Endothelial cell (in vitro differentiated cells): ENCODE measurements at regions not wholly inside any gene's neighbourhood (a gene's known extent, or its start where the extent isn't known, plus 50 kb on each side); places are given as distances from the start of the nearest gene placed in this dataset.

Experiments used
- DNase-seq: peaks from one replicate; pipeline ENCODE4 v3.0.0; 2021; ENCODE audit warnings: low spot score
- H3K27ac Mint-ChIP-seq: one replicate; pipeline ENCODE4 v1.8.0; 2021; ENCODE audit warnings: mixed read lengths, inconsistent platforms; ENCODE audit not compliant: unreplicated experiment
- H3K27me3 Mint-ChIP-seq: one replicate; pipeline ENCODE4 v1.8.0; 2021; ENCODE audit warnings: mild to moderate bottlenecking, moderate library complexity, mixed read lengths, inconsistent platforms; ENCODE audit not compliant: unreplicated experiment
- H3K36me3 Mint-ChIP-seq: one replicate; pipeline ENCODE4 v1.8.0; 2021; ENCODE audit warnings: mild to moderate bottlenecking, low read depth, mixed read lengths, inconsistent platforms; ENCODE audit not compliant: unreplicated experiment
- H3K4me1 Mint-ChIP-seq: one replicate; pipeline ENCODE4 v1.8.0; 2021; ENCODE audit warnings: mild to moderate bottlenecking, mixed read lengths, inconsistent platforms; ENCODE audit not compliant: unreplicated experiment
- H3K4me3 Mint-ChIP-seq: one replicate; pipeline ENCODE4 v1.8.0; 2021; ENCODE audit warnings: mild to moderate bottlenecking, mixed read lengths, inconsistent platforms; ENCODE audit not compliant: unreplicated experiment
- H3K9me3 Mint-ChIP-seq: one replicate; pipeline ENCODE4 v1.8.0; 2021; ENCODE audit warnings: mixed read lengths, inconsistent platforms; ENCODE audit not compliant: unreplicated experiment
- TF ChIP-seq, protein P1 (sequence below): fragments of 200-600 bp; sonication (generic); IDR thresholded peaks from one replicate; pipeline ENCODE4 v1.5.0; 2021; ENCODE audit warnings: antibody characterized with exemption; ENCODE audit not compliant: unreplicated experiment

- H3K4me3 Mint-ChIP-seq, result no peak overlapping the region
- TF ChIP-seq, protein P1, sequence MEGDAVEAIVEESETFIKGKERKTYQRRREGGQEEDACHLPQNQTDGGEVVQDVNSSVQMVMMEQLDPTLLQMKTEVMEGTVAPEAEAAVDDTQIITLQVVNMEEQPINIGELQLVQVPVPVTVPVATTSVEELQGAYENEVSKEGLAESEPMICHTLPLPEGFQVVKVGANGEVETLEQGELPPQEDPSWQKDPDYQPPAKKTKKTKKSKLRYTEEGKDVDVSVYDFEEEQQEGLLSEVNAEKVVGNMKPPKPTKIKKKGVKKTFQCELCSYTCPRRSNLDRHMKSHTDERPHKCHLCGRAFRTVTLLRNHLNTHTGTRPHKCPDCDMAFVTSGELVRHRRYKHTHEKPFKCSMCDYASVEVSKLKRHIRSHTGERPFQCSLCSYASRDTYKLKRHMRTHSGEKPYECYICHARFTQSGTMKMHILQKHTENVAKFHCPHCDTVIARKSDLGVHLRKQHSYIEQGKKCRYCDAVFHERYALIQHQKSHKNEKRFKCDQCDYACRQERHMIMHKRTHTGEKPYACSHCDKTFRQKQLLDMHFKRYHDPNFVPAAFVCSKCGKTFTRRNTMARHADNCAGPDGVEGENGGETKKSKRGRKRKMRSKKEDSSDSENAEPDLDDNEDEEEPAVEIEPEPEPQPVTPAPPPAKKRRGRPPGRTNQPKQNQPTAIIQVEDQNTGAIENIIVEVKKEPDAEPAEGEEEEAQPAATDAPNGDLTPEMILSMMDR, result no peak
- no peaks in the 10 kb centered on the region for H3K36me3 Mint-ChIP-seq
- H3K4me1 Mint-ChIP-seq, result no peaks in the 10 kb centered on the region
- no peak for DNase-seq
- H3K9me3 Mint-ChIP-seq, result no peaks in the 10 kb centered on the region
- H3K27ac Mint-ChIP-seq, result no peak overlapping the region
- no peaks in the 10 kb centered on the region for H3K27me3 Mint-ChIP-seq
Measured at GRCh38 chr1:239963856-239964255, 127.8 kb upstream of the FMN2 start.

DNA sequence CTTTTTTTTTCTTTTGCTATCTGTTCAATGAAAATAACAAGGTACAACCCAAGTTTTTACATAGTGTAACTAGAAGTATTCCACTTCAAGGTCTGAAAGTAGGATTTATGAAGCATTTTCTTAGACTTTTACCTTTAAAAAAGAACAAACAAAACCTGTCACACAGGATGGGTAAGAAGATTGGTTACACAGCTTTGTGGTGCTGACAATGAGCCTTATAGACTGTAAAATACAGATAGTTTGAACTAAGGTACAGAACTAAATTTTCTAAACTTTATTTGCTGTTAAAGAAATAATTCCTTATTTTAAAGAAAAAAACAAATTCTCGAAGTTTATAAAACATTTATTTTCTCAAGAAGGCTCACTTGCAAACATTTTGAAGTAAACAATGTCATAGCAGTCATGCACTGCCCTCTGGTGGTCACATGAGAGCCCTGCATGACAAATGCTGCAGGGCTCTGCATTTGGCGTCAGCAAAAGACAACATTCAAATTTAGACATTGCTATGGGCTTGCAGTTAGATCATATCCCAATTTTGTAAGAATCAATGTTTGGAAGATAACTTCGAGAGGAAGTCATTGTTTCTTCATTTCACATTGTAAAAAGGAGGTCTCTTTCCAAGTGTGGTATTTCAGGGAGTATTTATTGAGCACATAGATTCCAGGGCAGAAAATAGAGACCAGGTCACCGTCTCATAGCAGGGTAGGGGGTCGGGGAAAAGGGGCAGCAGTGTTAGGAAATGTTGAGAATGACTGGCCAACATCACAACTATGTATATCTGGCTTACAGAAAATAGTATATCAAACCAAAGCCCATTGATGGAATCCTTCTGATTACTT lies 115.3 kb upstream of the FMN2 start:
- TF ChIP-seq, protein P1, result peak; percentile 95
- peak; percentile 58 for DNase-seq
- no peak overlapping the region for H3K27ac Mint-ChIP-seq
- H3K27me3 Mint-ChIP-seq, result peaks cover 3% of the 10 kb centered on the region
- H3K9me3 Mint-ChIP-seq, result peaks cover 22% of the 10 kb centered on the region
- peaks cover 18% of the 10 kb centered on the region for H3K36me3 Mint-ChIP-seq
- H3K4me3 Mint-ChIP-seq, result no peak overlapping the region
- H3K4me1 Mint-ChIP-seq, result no peaks in the 10 kb centered on the region

DNA sequence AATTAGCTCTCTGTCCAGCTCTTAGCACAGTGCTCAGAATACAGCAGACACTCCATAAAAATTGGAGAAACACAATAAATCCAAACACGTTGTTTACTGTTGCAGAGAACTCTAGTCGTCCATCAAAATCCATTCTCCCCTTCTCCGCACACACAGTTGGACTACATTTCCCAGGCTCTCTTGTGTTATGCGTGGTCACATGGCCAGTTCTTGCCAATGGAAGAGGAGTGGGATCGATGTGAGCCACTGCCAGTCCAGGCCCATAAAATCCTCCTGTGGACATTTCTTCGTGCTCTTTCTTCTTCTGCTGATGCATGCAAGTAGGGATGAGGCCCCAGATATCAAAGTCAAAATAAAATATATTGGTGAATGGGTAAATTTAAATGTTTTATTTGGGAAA lies 114.3 kb upstream of the FMN2 start:
- Mint-ChIP-seq H3K4me3 (no peak overlapping the region), H3K36me3 (peaks cover 18% of the 10 kb centered on the region), H3K27ac (no peak overlapping the region), H3K27me3 (peaks cover 2% of the 10 kb centered on the region), H3K9me3 (peaks cover 22% of the 10 kb centered on the region), H3K4me1 (no peaks in the 10 kb centered on the region)
- no peak for DNase-seq
- TF ChIP-seq, protein P1, result no peak

- H3K9me3 Mint-ChIP-seq, result peaks cover 28% of the 10 kb centered on the region
- peaks cover 29% of the 10 kb centered on the region for H3K36me3 Mint-ChIP-seq
- H3K27me3 Mint-ChIP-seq, result peaks cover 2% of the 10 kb centered on the region
- H3K4me1 Mint-ChIP-seq, result no peaks in the 10 kb centered on the region
- H3K27ac Mint-ChIP-seq, result no peak overlapping the region
- DNase-seq, result no peak
- H3K4me3 Mint-ChIP-seq, result no peak overlapping the region
- TF ChIP-seq, protein P1, result no peak
Measured at GRCh38 chr1:239979456-239979855, 112.2 kb upstream of the FMN2 start.

DNA sequence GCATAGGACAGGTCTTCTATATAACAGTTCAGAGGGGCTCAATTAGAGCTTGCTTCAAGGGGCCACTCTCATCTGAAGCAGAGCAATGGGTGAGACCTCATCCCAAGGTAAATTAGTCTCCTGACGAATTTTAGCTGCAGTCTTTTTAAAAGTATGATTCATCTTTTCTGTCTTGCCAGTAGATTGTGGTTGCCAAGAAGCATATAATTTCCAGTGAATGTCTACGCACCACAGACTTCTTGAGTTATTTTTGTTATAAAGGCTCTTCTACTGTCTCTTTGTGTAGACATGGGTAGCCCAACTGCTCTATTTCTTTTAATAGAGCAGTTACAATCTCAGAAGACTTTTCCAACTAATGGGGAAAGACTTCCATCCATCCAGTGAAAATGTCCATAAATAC lies 108.9 kb upstream of the FMN2 start:
- no peak overlapping the region for H3K4me3 Mint-ChIP-seq
- peaks cover 30% of the 10 kb centered on the region for H3K36me3 Mint-ChIP-seq
- no peaks in the 10 kb centered on the region for H3K4me1 Mint-ChIP-seq
- no peak for DNase-seq
- peaks cover 28% of the 10 kb centered on the region for H3K9me3 Mint-ChIP-seq
- TF ChIP-seq, protein P1, result no peak
- H3K27me3 Mint-ChIP-seq, result peaks cover 2% of the 10 kb centered on the region
- H3K27ac Mint-ChIP-seq, result no peak overlapping the region
